Adrenal gland (tissue), 9 donors: ENCODE measurements at regions not wholly inside any gene's neighbourhood (a gene's known extent, or its start where the extent isn't known, plus 50 kb on each side); places are given as distances from the start of the nearest gene placed in this dataset.
"Not testable (repeated sequence)": the region's sequence is repeated elsewhere in the genome, so short reads cannot be mapped to it uniquely, and the experiment has no call there.

Experiments used
- DNase-seq, 7 donors: peaks; one replicate each; pipeline ENCODE4 v3.0.0-alpha.2; 2019 to 2020
- H3K27ac ChIP-seq, 5 donors: fragments of 200-600 bp; sonication (generic) in 4 of 5; 1 replicate in 3 of 5; 2 replicates in 2 of 5; pipeline versions ENCODE4 v1.5.1 to v1.8.0; 2016 to 2020; ENCODE audit warnings: mild to moderate bottlenecking in 1 of 5
- H3K27me3 ChIP-seq: fragments of 200-600 bp; 2 replicates; pipeline ENCODE4 v1.8.0; 2021
- H3K36me3 ChIP-seq, 2 donors: fragments of 200-600 bp; replicated peaks in 1 of 2; 1 replicate in 1 of 2; 2 replicates in 1 of 2; pipeline versions ENCODE4 v1.5.1 to v1.8.0; 2018 to 2022
- H3K4me1 ChIP-seq, 2 donors: fragments of 200-600 bp; replicated peaks in 1 of 2; 1 replicate in 1 of 2; 2 replicates in 1 of 2; pipeline versions ENCODE4 v1.5.1 to v1.8.0; 2018 to 2021
- H3K4me3 ChIP-seq, 4 donors: fragments of 200-600 bp; sonication (generic) in 3 of 4; one replicate each; pipeline ENCODE4 v1.5.1; 2016 to 2018
- H3K9me3 ChIP-seq, 3 donors: fragments of 200-600 bp; sonication (generic) in 1 of 3; replicated peaks in 1 of 3; 1 replicate in 2 of 3; 2 replicates in 1 of 3; pipeline versions ENCODE4 v1.5.1 to v1.8.0; 2016 to 2021
- POLR2A ChIP-seq, 2 donors: fragments of 450-650 bp; IDR thresholded peaks; one replicate each; pipeline ENCODE4 v1.6.1; 2017; ENCODE audit warnings: antibody characterized with exemption in 2 of 2, mild to moderate bottlenecking in 2 of 2, moderate library complexity in 1 of 2
- WGBS, 4 donors: extraction: QIAGEN DNeasy Blood & Tissue Kit in 2 of 4; methylation state at CpG; one replicate each; pipeline versions ENCODE4 v1.1.5 to v1.1.7; 2013 to 2017; 5-methylcytosine and 5-hydroxymethylcytosine counted together
- intact Hi-C, 2 donors: fragments of 100-400 bp; cut with DNase I; formaldehyde crosslinking; loops; one replicate each; pipeline versions ENCODE4 v1.14.1 to v1.15.0; 2022 to 2023
- TF ChIP-seq, protein P1 (sequence below), 6 experiments: fragments of 450-650 bp in 4 of 6; fragments of 200-600 bp in 2 of 6; sonication (generic) in 1 of 6; IDR thresholded peaks; 1 replicate in 5 of 6; 2 replicates in 1 of 6; pipeline versions ENCODE4 v1.5.1 to v1.8.0; 2016 to 2021; ENCODE audit warnings: antibody characterized with exemption in 6 of 6, mild to moderate bottlenecking in 2 of 6, moderate library complexity in 1 of 6
- donor health status: healthy with polysubstance abuse.
- donor health status: Bipolar disorder and iron deficiency.
- donor health status: DM: yes; HTN: yes; CAD: no.
- donor health status: DM: no; HTN: no; CAD: no.
- donor health status: DM: no; HTN: no; CAD: no.

DNA sequence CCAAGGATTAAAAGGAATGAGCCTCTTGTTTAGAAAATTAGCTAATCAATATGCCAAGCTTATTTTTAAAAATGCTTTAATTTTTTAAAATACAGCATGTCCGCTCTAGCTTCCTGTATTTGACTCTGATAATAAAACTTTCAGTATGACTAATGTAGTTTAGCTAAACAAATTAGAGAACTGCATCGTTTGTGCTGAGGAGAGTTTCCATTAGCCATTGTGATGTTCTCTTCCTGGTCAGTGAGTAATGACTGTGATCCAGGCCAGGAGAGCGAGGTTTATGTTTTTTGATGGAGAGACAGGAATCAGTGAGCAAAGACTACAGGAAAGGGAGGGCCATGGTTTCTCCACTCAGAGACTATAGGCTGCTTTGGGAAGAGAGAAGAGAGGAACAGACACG is 237.2 kb upstream of the ETAA1 start:
- Histone ChIP-seq H3K4me3 (no peak overlapping the region), H3K36me3 (no peaks in the 10 kb centered on the region), H3K27ac (peak overlapping the region in 1 of 5 donors; percentile 48), H3K27me3 (no peaks in the 10 kb centered on the region), H3K4me1 (peaks cover 0 to 11% of the 10 kb centered on the region in 2 donors), H3K9me3 (no peaks in the 10 kb centered on the region)
- WGBS, 4 donors = 62 to 80% (median 76%) methylated on average over 4 of the region's 4 CpGs
- intact Hi-C loops = no loop called here
- DNase-seq = peak in 2 of 7 donors; percentile 8 to 55
- TF ChIP-seq POLR2A (IDR thresholded peaks at IDR 0.05) = no peak
- TF ChIP-seq, protein P1, sequence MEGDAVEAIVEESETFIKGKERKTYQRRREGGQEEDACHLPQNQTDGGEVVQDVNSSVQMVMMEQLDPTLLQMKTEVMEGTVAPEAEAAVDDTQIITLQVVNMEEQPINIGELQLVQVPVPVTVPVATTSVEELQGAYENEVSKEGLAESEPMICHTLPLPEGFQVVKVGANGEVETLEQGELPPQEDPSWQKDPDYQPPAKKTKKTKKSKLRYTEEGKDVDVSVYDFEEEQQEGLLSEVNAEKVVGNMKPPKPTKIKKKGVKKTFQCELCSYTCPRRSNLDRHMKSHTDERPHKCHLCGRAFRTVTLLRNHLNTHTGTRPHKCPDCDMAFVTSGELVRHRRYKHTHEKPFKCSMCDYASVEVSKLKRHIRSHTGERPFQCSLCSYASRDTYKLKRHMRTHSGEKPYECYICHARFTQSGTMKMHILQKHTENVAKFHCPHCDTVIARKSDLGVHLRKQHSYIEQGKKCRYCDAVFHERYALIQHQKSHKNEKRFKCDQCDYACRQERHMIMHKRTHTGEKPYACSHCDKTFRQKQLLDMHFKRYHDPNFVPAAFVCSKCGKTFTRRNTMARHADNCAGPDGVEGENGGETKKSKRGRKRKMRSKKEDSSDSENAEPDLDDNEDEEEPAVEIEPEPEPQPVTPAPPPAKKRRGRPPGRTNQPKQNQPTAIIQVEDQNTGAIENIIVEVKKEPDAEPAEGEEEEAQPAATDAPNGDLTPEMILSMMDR (IDR thresholded peaks at IDR 0.05) = no peak

- H3K27ac ChIP-seq = no peak overlapping the region
- 58 to 67% (median 59%) methylated on average over 4 of the region's 4 CpGs for WGBS, 4 donors
- H3K4me3 ChIP-seq = no peak overlapping the region
- no peaks in the 10 kb centered on the region for H3K36me3 ChIP-seq
- no peak for DNase-seq
- intact Hi-C loops = no loop called here
- TF ChIP-seq, protein P1 (IDR thresholded peaks at IDR 0.05) = no peak
- TF ChIP-seq POLR2A (IDR thresholded peaks at IDR 0.05) = no peak
- no peaks in the 10 kb centered on the region for H3K4me1 ChIP-seq
- no peaks in the 10 kb centered on the region for H3K27me3 ChIP-seq
- no peaks in the 10 kb centered on the region for H3K9me3 ChIP-seq
These were observed 232.2 kb upstream of the ETAA1 start for GRCh38 chr2:67164771-67165522.

- Histone ChIP-seq H3K9me3 (no peaks in the 10 kb centered on the region), H3K4me1 (no peaks in the 10 kb centered on the region), H3K27ac (no peak overlapping the region), H3K27me3 (no peaks in the 10 kb centered on the region), H3K4me3 (no peak overlapping the region), H3K36me3 (no peaks in the 10 kb centered on the region)
- TF ChIP-seq, protein P1 (IDR thresholded peaks at IDR 0.05) = no peak
- no peak for TF ChIP-seq POLR2A (IDR thresholded peaks at IDR 0.05)
- no peak for DNase-seq
- intact Hi-C loops = no loop called here
These were observed 231.6 kb upstream of the ETAA1 start for GRCh38 chr2:67165523-67165990.

DNA sequence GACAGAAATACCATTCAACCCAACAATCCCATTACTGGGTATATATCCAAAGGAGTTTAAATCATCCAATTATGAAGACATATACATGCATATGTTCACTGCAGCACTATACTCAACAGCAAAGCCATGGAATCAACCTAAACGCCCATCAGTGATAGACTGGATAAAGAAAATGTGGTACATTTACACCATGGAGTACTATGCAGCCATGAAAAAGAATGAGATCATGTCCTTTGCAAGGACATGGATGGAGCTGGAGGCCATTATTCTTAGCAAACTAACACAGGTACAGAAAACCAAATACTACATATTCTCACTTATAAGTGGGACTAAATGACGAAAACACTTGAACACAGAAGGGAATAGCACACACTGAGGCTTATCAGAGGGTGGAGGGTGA is 230.6 kb upstream of the ETAA1 start:
- H3K27me3 ChIP-seq, DNase-seq, H3K4me3 ChIP-seq, H3K36me3 ChIP-seq, intact Hi-C loops, H3K4me1 ChIP-seq, H3K27ac ChIP-seq, H3K9me3 ChIP-seq: not testable (repeated sequence)
- 86 to 94% (median 90%) methylated on average over 2 of the region's 2 CpGs for WGBS, 4 donors
